Activated B cell treated with CpG ODN at 0.5 μM for 24 hours (primary cell): ENCODE measurements at regions not wholly inside any gene's neighbourhood (a gene's known extent, or its start where the extent isn't known, plus 50 kb on each side); places are given as distances from the start of the nearest gene placed in this dataset.

Experiments
- ATAC-seq: fragments of 200-7000 bp; cut with Tn5 transposase; one replicate; pipeline ENCODE4 v1.10.0; 2021; ENCODE audit warnings: low read depth, mild to moderate bottlenecking, moderate library complexity
- CTCF ChIA-PET: fragments of 350-600 bp; sonication (Branson Sonifier 250); formaldehyde crosslinking; loops from one replicate; lab custom pipeline; 2021; ENCODE audit warnings: antibody characterized with exemption; lab: Charles Lee
- POLR2A ChIA-PET: fragments of 350-600 bp; sonication (Branson Sonifier 250); formaldehyde crosslinking; loops from one replicate; lab custom pipeline; 2021; ENCODE audit warnings: antibody characterized with exemption; lab: Charles Lee
- DNase-seq: peaks from one replicate; pipeline ENCODE4 v3.0.0; 2022
- H3K27ac Mint-ChIP-seq: one replicate; pipeline ENCODE4 v1.8.0; 2020; ENCODE audit warnings: mixed read lengths
- H3K27me3 Mint-ChIP-seq: one replicate; pipeline ENCODE4 v1.8.0; 2021; ENCODE audit warnings: mixed read lengths
- H3K36me3 Mint-ChIP-seq: one replicate; pipeline ENCODE4 v1.8.0; 2021; ENCODE audit warnings: low read depth, mixed read lengths
- H3K4me1 Mint-ChIP-seq: one replicate; pipeline ENCODE4 v1.8.0; 2021; ENCODE audit warnings: mixed read lengths
- H3K4me3 Mint-ChIP-seq: one replicate; pipeline ENCODE4 v1.8.0; 2020; ENCODE audit warnings: mild to moderate bottlenecking, mixed read lengths
- H3K9me3 Mint-ChIP-seq: one replicate; pipeline ENCODE4 v1.8.0; 2020; ENCODE audit warnings: mixed read lengths
- CTCF ChIP-seq: fragments of 200-600 bp; IDR thresholded peaks from one replicate; pipeline ENCODE4 v1.8.0; 2022; ENCODE audit warnings: antibody characterized with exemption, mild to moderate bottlenecking
- intact Hi-C: fragments of 100-400 bp; cut with micrococcal nuclease; formaldehyde crosslinking; loops from one replicate; pipeline ENCODE4 v1.15.1; 2024

GRCh38 chr4:24226667-24227066, 336.8 kb upstream of the PPARGC1A start:
- DNase-seq (no peak), ATAC-seq (no peak)
- POLR2A ChIA-PET: no interaction called here
- intact Hi-C loops: no loop called here
- peaks cover 10% of the 10 kb centered on the region for H3K9me3 Mint-ChIP-seq
- TF ChIP-seq CTCF: no peak
- CTCF ChIA-PET: no interaction called here
- H3K36me3 Mint-ChIP-seq: no peaks in the 10 kb centered on the region
- no peak overlapping the region for H3K27ac Mint-ChIP-seq
- no peaks in the 10 kb centered on the region for H3K27me3 Mint-ChIP-seq
- H3K4me1 Mint-ChIP-seq: no peaks in the 10 kb centered on the region
- H3K4me3 Mint-ChIP-seq: no peak overlapping the region

- ChIA-PET POLR2A (no interaction called here), CTCF (no interaction called here)
- Mint-ChIP-seq H3K4me1 (no peaks in the 10 kb centered on the region), H3K9me3 (peaks cover 10% of the 10 kb centered on the region), H3K27me3 (no peaks in the 10 kb centered on the region), H3K36me3 (no peaks in the 10 kb centered on the region), H3K27ac (no peak overlapping the region), H3K4me3 (no peak overlapping the region)
- no peak for ATAC-seq
- TF ChIP-seq CTCF: no peak
- DNase-seq: no peak
- intact Hi-C loops: no loop called here
Observed at GRCh38 chr4:24226023-24226422, 336.2 kb upstream of the PPARGC1A start.

GRCh38 chr4:24224446-24224845, 334.6 kb upstream of the PPARGC1A start:
- intact Hi-C loops: no loop called here
- no peaks in the 10 kb centered on the region for H3K36me3 Mint-ChIP-seq
- CTCF ChIA-PET: no interaction called here
- no peak overlapping the region for H3K27ac Mint-ChIP-seq
- H3K9me3 Mint-ChIP-seq: peaks cover 13% of the 10 kb centered on the region
- POLR2A ChIA-PET: no interaction called here
- TF ChIP-seq CTCF: no peak
- H3K27me3 Mint-ChIP-seq: no peaks in the 10 kb centered on the region
- DNase-seq (no peak), ATAC-seq (no peak)
- H3K4me3 Mint-ChIP-seq: no peak overlapping the region
- H3K4me1 Mint-ChIP-seq: no peaks in the 10 kb centered on the region

- Mint-ChIP-seq H3K4me1 (no peaks in the 10 kb centered on the region), H3K27ac (no peak overlapping the region), H3K36me3 (no peaks in the 10 kb centered on the region), H3K4me3 (no peak overlapping the region), H3K9me3 (peaks cover 5% of the 10 kb centered on the region), H3K27me3 (no peaks in the 10 kb centered on the region)
- DNase-seq (no peak), ATAC-seq (no peak)
- ChIA-PET CTCF (no interaction called here), POLR2A (no interaction called here)
- TF ChIP-seq CTCF: no peak
- intact Hi-C loops: no loop called here
Observed at GRCh38 chr4:24219209-24219608, 329.4 kb upstream of the PPARGC1A start.

GRCh38 chr4:24218566-24218965, 328.7 kb upstream of the PPARGC1A start:
- H3K4me1 Mint-ChIP-seq: no peaks in the 10 kb centered on the region
- ChIA-PET CTCF (no interaction called here), POLR2A (no interaction called here)
- intact Hi-C loops: no loop called here
- H3K27me3 Mint-ChIP-seq: no peaks in the 10 kb centered on the region
- DNase-seq: no peak
- peaks cover 5% of the 10 kb centered on the region for H3K9me3 Mint-ChIP-seq
- H3K27ac Mint-ChIP-seq: no peak overlapping the region
- H3K36me3 Mint-ChIP-seq: no peaks in the 10 kb centered on the region
- no peak for ATAC-seq
- TF ChIP-seq CTCF: no peak
- H3K4me3 Mint-ChIP-seq: no peak overlapping the region
